ENCODE measurements at regions not wholly inside any gene's neighbourhood (a gene's known extent, or its start where the extent isn't known, plus 50 kb on each side); places are given as distances from the start of the nearest gene placed in this dataset.

GRCh38 chr17:12269751-12270150 is 249.1 kb downstream of the MAP2K4 start:
- no peaks in the 10 kb centered on the region for H3K27me3 ChIP-seq (ENCODE audit: control insufficient read depth, extremely low read depth, insufficient read depth, low read length)
- H3K4me3 ChIP-seq (ENCODE audit: control insufficient read depth in 2 of 3, extremely low read depth in 1 of 3, insufficient read depth in 2 of 3, low read depth in 1 of 3, low read length in 3 of 3) = no peak overlapping the region
- no peaks in the 10 kb centered on the region for H3K4me1 ChIP-seq (ENCODE audit: control insufficient read depth, extremely low read depth, insufficient read depth, low read length)
- no peak for FAIRE-seq
- TF ChIP-seq EZH2 (IDR thresholded peaks at IDR 0.05; ENCODE audit: low read length) (no peak), CTCF (optimal IDR thresholded peaks at IDR 0.05 in 1 of 3, IDR thresholded peaks at IDR 0.05 in 1 of 3, conservative IDR thresholded peaks at IDR 0.05 in 1 of 3; ENCODE audit: extremely low read depth in 1 of 3, insufficient read depth in 2 of 3, low read length in 3 of 3) (no peak)
- H4K20me1 ChIP-seq (ENCODE audit: control insufficient read depth, extremely low read depth, insufficient read depth, low read length) = no peaks in the 10 kb centered on the region
- no peaks in the 10 kb centered on the region for H3K36me3 ChIP-seq (ENCODE audit: control insufficient read depth in 2 of 2, extremely low read depth in 1 of 2, insufficient read depth in 2 of 2, low read length in 2 of 2)
- no peak overlapping the region for H3K9ac ChIP-seq (ENCODE audit: control insufficient read depth, extremely low read depth, insufficient read depth, low read length)
- no peaks in the 10 kb centered on the region for H3K9me1 ChIP-seq (ENCODE audit: control insufficient read depth, extremely low read depth, insufficient read depth, low read length)
- H3K4me2 ChIP-seq (ENCODE audit: control insufficient read depth, extremely low read depth, insufficient read depth, low read depth, low read length) = no peak overlapping the region
- dilution Hi-C loops (cut with MboI; ENCODE audit: extremely low pct_ligation_motif_present, low sequenced_read_pairs) = no loop called here
- no peaks in the 10 kb centered on the region for H3K79me2 ChIP-seq (ENCODE audit: control insufficient read depth, insufficient read depth, low read length)
- no peaks in the 10 kb centered on the region for H3K9me3 ChIP-seq (ENCODE audit: control insufficient read depth, low read depth, low read length)
- no peak for DNase-seq (ENCODE audit: low read depth, low spot score)
- H3K27ac ChIP-seq (ENCODE audit: control insufficient read depth, insufficient read depth, low read length) = no peak overlapping the region
- no peak overlapping the region for H2AFZ ChIP-seq (ENCODE audit: control insufficient read depth, low read length)

GRCh38 chr17:12277827-12278226 is 257.1 kb downstream of the MAP2K4 start:
- dilution Hi-C loops (cut with MboI; ENCODE audit: extremely low pct_ligation_motif_present, low sequenced_read_pairs) = no loop called here
- no peaks in the 10 kb centered on the region for H4K20me1 ChIP-seq (ENCODE audit: control insufficient read depth, extremely low read depth, insufficient read depth, low read length)
- DNase-seq (ENCODE audit: low read depth, low spot score) (no peak), FAIRE-seq (no peak)
- H3K9me1 ChIP-seq (ENCODE audit: control insufficient read depth, extremely low read depth, insufficient read depth, low read length) = no peaks in the 10 kb centered on the region
- no peaks in the 10 kb centered on the region for H3K4me1 ChIP-seq (ENCODE audit: control insufficient read depth, extremely low read depth, insufficient read depth, low read length)
- H2AFZ ChIP-seq (ENCODE audit: control insufficient read depth, low read length) = no peak overlapping the region
- TF ChIP-seq CTCF (optimal IDR thresholded peaks at IDR 0.05 in 1 of 3, IDR thresholded peaks at IDR 0.05 in 1 of 3, conservative IDR thresholded peaks at IDR 0.05 in 1 of 3; ENCODE audit: extremely low read depth in 1 of 3, insufficient read depth in 2 of 3, low read length in 3 of 3) (no peak), EZH2 (IDR thresholded peaks at IDR 0.05; ENCODE audit: low read length) (no peak)
- no peaks in the 10 kb centered on the region for H3K79me2 ChIP-seq (ENCODE audit: control insufficient read depth, insufficient read depth, low read length)
- H3K36me3 ChIP-seq (ENCODE audit: control insufficient read depth in 2 of 2, extremely low read depth in 1 of 2, insufficient read depth in 2 of 2, low read length in 2 of 2) = no peaks in the 10 kb centered on the region
- no peaks in the 10 kb centered on the region for H3K9me3 ChIP-seq (ENCODE audit: control insufficient read depth, low read depth, low read length)
- H3K9ac ChIP-seq (ENCODE audit: control insufficient read depth, extremely low read depth, insufficient read depth, low read length) = no peak overlapping the region
- H3K27me3 ChIP-seq (ENCODE audit: control insufficient read depth, extremely low read depth, insufficient read depth, low read length) = no peaks in the 10 kb centered on the region
- H3K4me3 ChIP-seq (ENCODE audit: control insufficient read depth in 2 of 3, extremely low read depth in 1 of 3, insufficient read depth in 2 of 3, low read depth in 1 of 3, low read length in 3 of 3) = no peak overlapping the region
- H3K4me2 ChIP-seq (ENCODE audit: control insufficient read depth, extremely low read depth, insufficient read depth, low read depth, low read length) = no peak overlapping the region
- no peak overlapping the region for H3K27ac ChIP-seq (ENCODE audit: control insufficient read depth, insufficient read depth, low read length)
